Testis (tissue), 2 donors: ENCODE measurements at regions not wholly inside any gene's neighbourhood (a gene's known extent, or its start where the extent isn't known, plus 50 kb on each side); places are given as distances from the start of the nearest gene placed in this dataset.

Experiments
- POLR2A ChIP-seq: fragments of 450-650 bp; IDR thresholded peaks from one replicate; pipeline ENCODE4 v1.6.1; 2017; ENCODE audit warnings: antibody characterized with exemption, mild to moderate bottlenecking, moderate library complexity
- TF ChIP-seq, protein P1 (sequence below), 3 experiments: fragments of 450-650 bp in 2 of 3; fragments of 200-600 bp in 1 of 3; sonication (generic) in 1 of 3; IDR thresholded peaks; one replicate each; pipeline ENCODE4 v1.5.1; 2016 to 2019; ENCODE audit warnings: antibody characterized with exemption in 3 of 3, mild to moderate bottlenecking in 2 of 3, moderate library complexity in 1 of 3

DNA sequence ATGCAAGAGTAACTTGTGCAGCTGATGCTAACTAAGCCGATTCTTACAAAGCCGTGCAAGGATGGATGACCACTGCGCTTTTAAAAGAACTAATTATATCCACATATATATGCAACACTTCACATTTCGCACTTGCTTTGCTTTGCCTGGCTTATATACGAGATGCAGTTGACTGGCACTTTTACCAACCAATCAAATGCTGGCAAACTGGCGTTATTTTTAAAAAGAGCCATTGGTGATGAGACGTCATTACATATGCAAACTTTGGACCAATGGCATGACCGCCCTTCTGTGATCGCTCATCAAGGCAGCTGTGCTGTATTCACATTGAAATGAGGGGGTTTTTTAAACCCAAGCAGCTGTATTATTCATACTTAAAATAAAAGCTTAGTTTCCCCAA, 1147.7 kb upstream of the WWC1 start:
- TF ChIP-seq, protein P1, sequence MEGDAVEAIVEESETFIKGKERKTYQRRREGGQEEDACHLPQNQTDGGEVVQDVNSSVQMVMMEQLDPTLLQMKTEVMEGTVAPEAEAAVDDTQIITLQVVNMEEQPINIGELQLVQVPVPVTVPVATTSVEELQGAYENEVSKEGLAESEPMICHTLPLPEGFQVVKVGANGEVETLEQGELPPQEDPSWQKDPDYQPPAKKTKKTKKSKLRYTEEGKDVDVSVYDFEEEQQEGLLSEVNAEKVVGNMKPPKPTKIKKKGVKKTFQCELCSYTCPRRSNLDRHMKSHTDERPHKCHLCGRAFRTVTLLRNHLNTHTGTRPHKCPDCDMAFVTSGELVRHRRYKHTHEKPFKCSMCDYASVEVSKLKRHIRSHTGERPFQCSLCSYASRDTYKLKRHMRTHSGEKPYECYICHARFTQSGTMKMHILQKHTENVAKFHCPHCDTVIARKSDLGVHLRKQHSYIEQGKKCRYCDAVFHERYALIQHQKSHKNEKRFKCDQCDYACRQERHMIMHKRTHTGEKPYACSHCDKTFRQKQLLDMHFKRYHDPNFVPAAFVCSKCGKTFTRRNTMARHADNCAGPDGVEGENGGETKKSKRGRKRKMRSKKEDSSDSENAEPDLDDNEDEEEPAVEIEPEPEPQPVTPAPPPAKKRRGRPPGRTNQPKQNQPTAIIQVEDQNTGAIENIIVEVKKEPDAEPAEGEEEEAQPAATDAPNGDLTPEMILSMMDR (IDR thresholded peaks at IDR 0.05): no peak
- no peak for TF ChIP-seq POLR2A
